Endothelial cell (in vitro differentiated cells): ENCODE measurements at regions not wholly inside any gene's neighbourhood (a gene's known extent, or its start where the extent isn't known, plus 50 kb on each side); places are given as distances from the start of the nearest gene placed in this dataset.

Experiments used
- DNase-seq: peaks from one replicate; pipeline ENCODE4 v3.0.0; 2021; ENCODE audit warnings: low spot score
- H3K27ac Mint-ChIP-seq: one replicate; pipeline ENCODE4 v1.8.0; 2021; ENCODE audit warnings: mixed read lengths, inconsistent platforms; ENCODE audit not compliant: unreplicated experiment
- H3K27me3 Mint-ChIP-seq: one replicate; pipeline ENCODE4 v1.8.0; 2021; ENCODE audit warnings: mild to moderate bottlenecking, moderate library complexity, mixed read lengths, inconsistent platforms; ENCODE audit not compliant: unreplicated experiment
- H3K36me3 Mint-ChIP-seq: one replicate; pipeline ENCODE4 v1.8.0; 2021; ENCODE audit warnings: mild to moderate bottlenecking, low read depth, mixed read lengths, inconsistent platforms; ENCODE audit not compliant: unreplicated experiment
- H3K4me1 Mint-ChIP-seq: one replicate; pipeline ENCODE4 v1.8.0; 2021; ENCODE audit warnings: mild to moderate bottlenecking, mixed read lengths, inconsistent platforms; ENCODE audit not compliant: unreplicated experiment
- H3K4me3 Mint-ChIP-seq: one replicate; pipeline ENCODE4 v1.8.0; 2021; ENCODE audit warnings: mild to moderate bottlenecking, mixed read lengths, inconsistent platforms; ENCODE audit not compliant: unreplicated experiment
- H3K9me3 Mint-ChIP-seq: one replicate; pipeline ENCODE4 v1.8.0; 2021; ENCODE audit warnings: mixed read lengths, inconsistent platforms; ENCODE audit not compliant: unreplicated experiment
- TF ChIP-seq, protein P1 (sequence below): fragments of 200-600 bp; sonication (generic); IDR thresholded peaks from one replicate; pipeline ENCODE4 v1.5.0; 2021; ENCODE audit warnings: antibody characterized with exemption; ENCODE audit not compliant: unreplicated experiment

GRCh38 chr5:158014372-158014771 lies 155.4 kb upstream of the CLINT1 start:
- TF ChIP-seq, protein P1, sequence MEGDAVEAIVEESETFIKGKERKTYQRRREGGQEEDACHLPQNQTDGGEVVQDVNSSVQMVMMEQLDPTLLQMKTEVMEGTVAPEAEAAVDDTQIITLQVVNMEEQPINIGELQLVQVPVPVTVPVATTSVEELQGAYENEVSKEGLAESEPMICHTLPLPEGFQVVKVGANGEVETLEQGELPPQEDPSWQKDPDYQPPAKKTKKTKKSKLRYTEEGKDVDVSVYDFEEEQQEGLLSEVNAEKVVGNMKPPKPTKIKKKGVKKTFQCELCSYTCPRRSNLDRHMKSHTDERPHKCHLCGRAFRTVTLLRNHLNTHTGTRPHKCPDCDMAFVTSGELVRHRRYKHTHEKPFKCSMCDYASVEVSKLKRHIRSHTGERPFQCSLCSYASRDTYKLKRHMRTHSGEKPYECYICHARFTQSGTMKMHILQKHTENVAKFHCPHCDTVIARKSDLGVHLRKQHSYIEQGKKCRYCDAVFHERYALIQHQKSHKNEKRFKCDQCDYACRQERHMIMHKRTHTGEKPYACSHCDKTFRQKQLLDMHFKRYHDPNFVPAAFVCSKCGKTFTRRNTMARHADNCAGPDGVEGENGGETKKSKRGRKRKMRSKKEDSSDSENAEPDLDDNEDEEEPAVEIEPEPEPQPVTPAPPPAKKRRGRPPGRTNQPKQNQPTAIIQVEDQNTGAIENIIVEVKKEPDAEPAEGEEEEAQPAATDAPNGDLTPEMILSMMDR: no peak
- no peak for DNase-seq
- no peaks in the 10 kb centered on the region for H3K36me3 Mint-ChIP-seq
- no peaks in the 10 kb centered on the region for H3K9me3 Mint-ChIP-seq
- no peak overlapping the region for H3K27ac Mint-ChIP-seq
- no peak overlapping the region for H3K4me3 Mint-ChIP-seq
- H3K4me1 Mint-ChIP-seq: no peaks in the 10 kb centered on the region
- no peaks in the 10 kb centered on the region for H3K27me3 Mint-ChIP-seq

DNA sequence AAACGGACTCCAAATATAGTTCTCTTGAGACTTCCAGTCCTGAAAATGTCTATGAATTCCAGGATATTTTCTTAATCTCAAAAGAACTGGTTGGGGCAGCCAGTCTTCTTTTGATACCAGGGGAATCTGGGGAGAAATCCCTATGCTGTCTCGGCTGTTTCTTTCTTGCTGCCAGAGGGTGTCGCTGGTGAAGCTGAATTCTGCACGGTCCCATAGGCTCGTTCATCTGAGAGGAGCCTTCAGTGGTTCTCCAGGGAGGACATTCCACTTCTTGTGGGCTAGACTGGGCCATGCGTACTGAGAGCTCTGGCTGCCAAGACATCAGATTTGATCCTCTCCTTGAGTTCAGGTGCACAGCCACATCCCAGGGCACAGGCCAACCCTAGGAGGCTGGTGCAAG lies 155.0 kb upstream of the CLINT1 start:
- Mint-ChIP-seq H3K4me1 (no peaks in the 10 kb centered on the region), H3K9me3 (no peaks in the 10 kb centered on the region), H3K27me3 (no peaks in the 10 kb centered on the region), H3K4me3 (no peak overlapping the region), H3K36me3 (no peaks in the 10 kb centered on the region), H3K27ac (no peak overlapping the region)
- peak; percentile 9 for DNase-seq
- TF ChIP-seq, protein P1: no peak

GRCh38 chr5:158013303-158013702 lies 154.4 kb upstream of the CLINT1 start:
- Mint-ChIP-seq H3K27ac (no peak overlapping the region), H3K4me1 (no peaks in the 10 kb centered on the region), H3K9me3 (no peaks in the 10 kb centered on the region), H3K36me3 (no peaks in the 10 kb centered on the region), H3K4me3 (no peak overlapping the region), H3K27me3 (no peaks in the 10 kb centered on the region)
- TF ChIP-seq, protein P1: no peak
- DNase-seq: no peak

GRCh38 chr5:158011422-158011821 lies 152.5 kb upstream of the CLINT1 start:
- TF ChIP-seq, protein P1: no peak
- H3K4me1 Mint-ChIP-seq: no peaks in the 10 kb centered on the region
- no peaks in the 10 kb centered on the region for H3K36me3 Mint-ChIP-seq
- H3K27ac Mint-ChIP-seq: no peak overlapping the region
- no peak overlapping the region for H3K4me3 Mint-ChIP-seq
- DNase-seq: no peak
- H3K9me3 Mint-ChIP-seq: no peaks in the 10 kb centered on the region
- no peaks in the 10 kb centered on the region for H3K27me3 Mint-ChIP-seq

DNA sequence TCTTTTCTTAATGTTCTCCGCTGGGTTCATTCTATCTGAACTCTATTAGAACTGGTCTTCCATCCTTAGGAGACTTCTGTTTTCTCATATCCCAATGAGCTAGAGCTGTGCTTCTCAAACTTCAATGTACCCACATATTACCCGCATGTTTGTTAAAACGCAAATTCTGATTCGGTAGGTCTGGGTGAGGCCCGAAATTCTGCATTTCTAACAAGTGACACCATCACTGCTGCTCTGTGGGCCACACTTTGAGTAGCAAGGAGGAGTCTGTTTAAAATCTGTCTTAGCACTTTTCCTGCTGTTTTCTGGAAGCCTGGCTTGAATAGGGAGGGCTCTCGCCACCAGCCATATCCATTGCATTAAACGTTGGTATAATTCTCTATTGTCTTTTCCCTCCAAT lies 151.9 kb upstream of the CLINT1 start:
- no peak overlapping the region for H3K4me3 Mint-ChIP-seq
- H3K36me3 Mint-ChIP-seq: no peaks in the 10 kb centered on the region
- DNase-seq: no peak
- no peak overlapping the region for H3K27ac Mint-ChIP-seq
- no peaks in the 10 kb centered on the region for H3K27me3 Mint-ChIP-seq
- no peaks in the 10 kb centered on the region for H3K4me1 Mint-ChIP-seq
- H3K9me3 Mint-ChIP-seq: no peaks in the 10 kb centered on the region
- TF ChIP-seq, protein P1: no peak
